Right atrium auricular region (tissue), 2 donors: ENCODE measurements at regions not wholly inside any gene's neighbourhood (a gene's known extent, or its start where the extent isn't known, plus 50 kb on each side); places are given as distances from the start of the nearest gene placed in this dataset.
A peak's percentile ranks its signal among the peaks of the same experiment; 100 is the strongest.
"Not testable (repeated sequence)": the region's sequence is repeated elsewhere in the genome, so short reads cannot be mapped to it uniquely, and the experiment has no call there.

Source experiments
- DNase-seq: peaks from one replicate; pipeline ENCODE4 v3.0.0-alpha.2; 2019; ENCODE audit warnings: low spot score
- H3K27ac ChIP-seq, 2 donors: fragments of 200-600 bp; sonication (generic); 1 replicate in 1 of 2; 2 replicates in 1 of 2; pipeline ENCODE4 v1.5.1; 2016 to 2019
- H3K27me3 ChIP-seq, 2 donors: fragments of 200-600 bp; sonication (generic); one replicate each; pipeline versions ENCODE4 v1.5.1 to v1.6.0; 2017 to 2019
- H3K36me3 ChIP-seq: fragments of 200-600 bp; sonication (generic); one replicate; pipeline ENCODE4 v1.5.1; 2016
- H3K4me1 ChIP-seq, 2 donors: fragments of 200-600 bp; sonication (generic); one replicate each; pipeline versions ENCODE4 v1.5.1 to v1.6.0; 2017 to 2019
- H3K4me3 ChIP-seq, 2 donors: fragments of 200-600 bp; sonication (generic); 1 replicate in 1 of 2; 2 replicates in 1 of 2; pipeline ENCODE4 v1.5.1; 2017 to 2019; ENCODE audit warnings: mild to moderate bottlenecking in 1 of 2, moderate library complexity in 1 of 2
- H3K9me3 ChIP-seq, 2 donors: fragments of 200-600 bp; sonication (generic); one replicate each; pipeline ENCODE4 v1.5.1; 2019
- CTCF ChIP-seq, 2 donors: fragments of 200-600 bp; sonication (generic); IDR thresholded peaks; one replicate each; pipeline ENCODE4 v1.5.1; 2019; ENCODE audit warnings: antibody characterized with exemption in 2 of 2

DNA sequence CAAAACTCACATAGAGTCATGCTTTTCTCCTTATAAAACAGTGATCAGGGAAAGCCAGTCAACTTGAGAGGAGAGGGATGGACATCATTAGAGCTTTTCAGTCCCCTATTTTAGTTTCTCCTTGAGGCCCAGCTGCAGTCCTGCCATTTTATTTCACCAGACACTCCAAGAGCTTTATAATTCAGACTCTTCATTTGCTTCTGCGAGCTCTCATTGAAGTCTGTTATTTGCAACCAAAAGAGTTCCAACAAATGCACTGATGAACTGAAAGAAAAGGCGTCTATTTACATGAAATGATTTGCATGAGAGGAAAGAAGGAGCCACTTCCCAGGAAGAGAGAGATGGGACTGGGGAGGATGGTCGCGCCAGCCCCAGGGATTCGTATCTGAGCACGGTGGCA is 86.8 kb downstream of the NDUFA12 start:
- H3K9me3 ChIP-seq = peaks cover 0 to 6% of the 10 kb centered on the region in 2 donors
- H3K36me3 ChIP-seq = no peaks in the 10 kb centered on the region
- no peak for TF ChIP-seq CTCF (IDR thresholded peaks at IDR 0.05)
- no peaks in the 10 kb centered on the region for H3K4me1 ChIP-seq
- H3K27ac ChIP-seq = no peak overlapping the region
- no peak for DNase-seq
- no peak overlapping the region for H3K4me3 ChIP-seq
- H3K27me3 ChIP-seq = no peaks in the 10 kb centered on the region

GRCh38 chr12:94909663-94910062 is 93.8 kb downstream of the NDUFA12 start:
- H3K9me3 ChIP-seq = peaks cover 0 to 6% of the 10 kb centered on the region in 2 donors
- no peak overlapping the region for H3K27ac ChIP-seq
- no peak for TF ChIP-seq CTCF (IDR thresholded peaks at IDR 0.05)
- no peak overlapping the region for H3K4me3 ChIP-seq
- H3K27me3 ChIP-seq = no peaks in the 10 kb centered on the region
- DNase-seq = no peak
- H3K36me3 ChIP-seq = no peaks in the 10 kb centered on the region
- H3K4me1 ChIP-seq = no peaks in the 10 kb centered on the region

DNA sequence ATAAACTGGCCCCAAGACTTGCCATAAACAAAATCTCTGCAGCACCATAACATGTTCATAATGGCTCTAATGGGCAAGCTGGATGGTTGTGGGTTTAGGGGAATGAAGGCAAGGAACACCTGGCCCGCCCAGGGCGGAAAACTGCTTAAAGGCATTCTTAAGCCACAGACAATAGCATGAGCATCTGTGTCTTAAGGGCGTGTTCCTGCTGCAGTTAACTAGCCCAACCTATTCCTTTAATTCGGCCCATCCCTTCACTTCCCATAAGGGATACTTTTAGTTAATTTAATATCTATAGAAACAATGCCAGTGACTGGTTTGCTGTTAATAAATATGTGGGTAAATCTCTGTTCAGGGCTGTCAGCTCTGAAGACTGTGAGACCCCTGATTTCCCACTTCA is 97.7 kb downstream of the NDUFA12 start:
- DNase-seq, H3K27ac ChIP-seq, H3K4me3 ChIP-seq, H3K36me3 ChIP-seq, H3K9me3 ChIP-seq, H3K27me3 ChIP-seq, H3K4me1 ChIP-seq: not testable (repeated sequence)

- Histone ChIP-seq H3K27me3 (no peaks in the 10 kb centered on the region), H3K27ac (no peak overlapping the region), H3K36me3 (no peaks in the 10 kb centered on the region), H3K9me3 (no peaks in the 10 kb centered on the region), H3K4me3 (no peak overlapping the region), H3K4me1 (no peaks in the 10 kb centered on the region)
- no peak for DNase-seq
- no peak for TF ChIP-seq CTCF (IDR thresholded peaks at IDR 0.05)
Observed at GRCh38 chr12:94900496-94900895, 103.0 kb downstream of the NDUFA12 start.

GRCh38 chr12:94898388-94898787 is 105.1 kb downstream of the NDUFA12 start:
- no peak for DNase-seq
- Histone ChIP-seq H3K36me3 (no peaks in the 10 kb centered on the region), H3K27ac (no peak overlapping the region), H3K4me3 (no peak overlapping the region), H3K27me3 (no peaks in the 10 kb centered on the region), H3K4me1 (no peaks in the 10 kb centered on the region), H3K9me3 (no peaks in the 10 kb centered on the region)
- TF ChIP-seq CTCF (IDR thresholded peaks at IDR 0.05) = peak in 1 of 2 donors; percentile 45

GRCh38 chr12:94892544-94893267 is 110.8 kb downstream of the NDUFA12 start:
- H3K4me3 ChIP-seq = no peak overlapping the region
- H3K27ac ChIP-seq = no peak overlapping the region
- no peak for TF ChIP-seq CTCF (IDR thresholded peaks at IDR 0.05)
- no peaks in the 10 kb centered on the region for H3K9me3 ChIP-seq
- H3K36me3 ChIP-seq = no peaks in the 10 kb centered on the region
- no peak for DNase-seq
- H3K27me3 ChIP-seq = no peaks in the 10 kb centered on the region
- no peaks in the 10 kb centered on the region for H3K4me1 ChIP-seq
